KG1 (cell line): ENCODE measurements at regions not wholly inside any gene's neighbourhood (a gene's known extent, or its start where the extent isn't known, plus 50 kb on each side); places are given as distances from the start of the nearest gene placed in this dataset.

Experiments
- DNase-seq: peaks from one replicate; lab custom pipeline; 2025; lab: John Stamatoyannopoulos, UW

DNA sequence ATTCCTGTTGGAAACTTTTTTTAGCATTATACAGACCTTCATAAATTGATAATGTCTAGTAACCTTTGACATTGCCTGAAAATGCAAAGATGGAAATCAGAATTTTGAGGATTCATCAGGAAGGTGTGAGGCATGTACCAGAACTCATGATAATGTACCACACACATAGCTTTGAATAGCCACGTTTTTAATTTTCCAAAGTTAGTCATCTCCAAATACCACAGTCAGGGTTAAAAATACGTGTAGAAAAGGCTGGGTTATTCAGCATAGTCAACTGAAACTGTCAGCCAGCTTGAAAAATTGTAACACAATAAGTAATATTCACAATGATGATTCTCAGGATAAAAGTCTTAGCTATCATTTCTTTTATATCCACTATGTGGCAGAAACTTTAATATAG is 102.0 kb upstream of the THRB start:
- no peak for DNase-seq

GRCh38 chr3:24598695-24599470 is 104.2 kb upstream of the THRB start:
- DNase-seq: no peak

DNA sequence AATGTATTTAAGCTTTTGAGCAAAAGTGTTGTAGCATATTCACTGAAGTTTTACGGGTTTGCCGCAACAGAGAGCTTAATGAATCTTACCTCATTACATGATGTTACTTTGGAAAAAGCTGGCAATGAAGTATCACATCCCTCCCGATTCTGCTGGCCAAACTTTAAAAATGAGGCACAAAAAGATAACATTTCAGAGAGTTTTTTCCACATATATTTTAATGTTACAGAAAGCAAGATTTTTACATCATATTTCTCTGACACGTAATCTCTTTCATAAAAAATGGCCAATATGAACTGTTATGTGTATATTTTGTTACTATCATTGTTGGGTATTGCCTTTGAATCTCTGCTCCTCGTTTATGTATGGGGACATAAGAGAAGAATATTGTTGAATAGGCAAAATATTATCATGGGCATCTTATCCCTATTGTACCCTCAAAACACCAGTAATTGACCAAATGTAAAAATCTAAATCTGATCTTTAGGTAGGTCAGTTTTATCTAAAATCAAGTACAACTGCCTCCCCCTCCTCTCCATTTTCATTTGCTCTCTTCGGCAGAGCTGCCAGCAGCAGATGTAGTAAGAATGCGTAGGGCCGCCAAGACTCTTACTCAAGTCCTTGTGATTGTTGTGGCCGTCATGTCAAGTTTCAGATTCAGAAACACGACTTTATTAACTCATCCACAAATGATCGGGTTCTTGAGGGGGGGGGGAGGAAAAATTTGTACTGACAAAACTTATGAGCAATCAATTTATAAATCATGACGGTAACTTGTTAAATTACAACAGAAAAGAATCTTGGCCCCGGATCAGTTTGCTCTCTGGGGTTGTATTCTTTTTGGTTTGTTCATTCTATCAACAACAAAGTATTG is 106.7 kb upstream of the THRB start:
- DNase-seq: no peak

- DNase-seq: no peak
Observed at GRCh38 chr3:24604215-24604614, 109.6 kb upstream of the THRB start.

GRCh38 chr3:24605511-24606028 is 110.9 kb upstream of the THRB start:
- DNase-seq: no peak

DNA sequence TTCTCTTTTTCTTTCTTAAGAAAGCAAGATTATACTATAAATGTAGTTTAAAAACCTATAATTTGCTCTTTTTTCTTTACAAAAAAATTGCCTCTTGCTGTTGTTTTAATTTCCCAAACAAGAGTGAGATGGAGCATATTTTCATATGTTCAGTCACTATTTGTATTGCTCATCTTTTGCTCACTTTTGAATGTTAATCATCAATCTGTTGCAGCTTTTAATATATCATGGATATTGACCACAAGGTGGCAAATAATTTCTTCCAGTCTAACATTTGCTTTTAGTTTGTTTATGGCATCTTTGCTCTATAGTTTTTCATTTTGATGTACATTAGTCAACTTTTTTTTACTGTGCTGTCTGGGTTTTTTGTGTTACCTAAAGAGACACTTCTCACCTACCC is 112.6 kb upstream of the THRB start:
- DNase-seq: no peak

- no peak for DNase-seq
Observed at GRCh38 chr3:24608701-24609390, 114.2 kb upstream of the THRB start.

DNA sequence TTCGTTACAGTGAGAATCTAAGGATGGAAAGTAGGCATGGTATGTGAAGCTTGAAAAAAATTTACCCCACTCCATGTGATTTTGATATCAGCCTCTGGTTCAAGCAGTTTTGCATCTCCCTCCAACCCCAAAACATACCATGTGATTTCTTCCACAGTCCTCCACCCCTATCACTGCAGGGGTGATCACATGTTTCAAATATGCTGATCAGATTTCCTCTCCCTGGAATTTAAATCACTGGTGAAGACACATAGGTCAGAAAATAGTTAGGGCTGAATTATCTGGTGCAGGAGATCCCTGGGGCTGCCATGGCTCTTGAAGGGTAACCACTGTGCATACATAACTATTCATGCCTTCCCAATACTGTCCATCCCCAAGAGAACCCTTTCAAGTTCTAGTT is 119.7 kb upstream of the THRB start:
- DNase-seq: no peak

DNA sequence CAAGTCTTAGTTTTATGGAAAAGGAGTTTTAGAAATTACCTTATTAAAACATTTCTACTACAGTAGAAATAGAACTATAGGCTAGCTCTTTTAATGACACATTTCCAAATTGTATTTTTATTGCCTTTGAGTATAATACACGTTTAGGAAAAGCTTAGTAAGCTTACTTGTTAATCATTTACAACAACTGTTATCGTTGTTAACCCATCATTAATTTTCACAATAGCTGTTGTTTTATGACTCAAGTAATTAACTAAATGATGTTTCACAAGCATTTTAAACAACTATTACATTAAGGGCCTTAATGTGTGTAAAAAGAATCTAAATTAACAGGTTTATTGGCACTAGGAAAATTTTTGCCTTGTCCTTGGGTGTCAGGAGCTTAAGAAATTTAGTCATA is 120.5 kb upstream of the THRB start:
- no peak for DNase-seq

- DNase-seq: no peak
Observed at GRCh38 chr3:24616110-24616829, 121.6 kb upstream of the THRB start.

- DNase-seq: no peak
Observed at GRCh38 chr3:24622138-24622537, 127.5 kb upstream of the THRB start.

GRCh38 chr3:24622696-24623225 is 128.1 kb upstream of the THRB start:
- DNase-seq: no peak

DNA sequence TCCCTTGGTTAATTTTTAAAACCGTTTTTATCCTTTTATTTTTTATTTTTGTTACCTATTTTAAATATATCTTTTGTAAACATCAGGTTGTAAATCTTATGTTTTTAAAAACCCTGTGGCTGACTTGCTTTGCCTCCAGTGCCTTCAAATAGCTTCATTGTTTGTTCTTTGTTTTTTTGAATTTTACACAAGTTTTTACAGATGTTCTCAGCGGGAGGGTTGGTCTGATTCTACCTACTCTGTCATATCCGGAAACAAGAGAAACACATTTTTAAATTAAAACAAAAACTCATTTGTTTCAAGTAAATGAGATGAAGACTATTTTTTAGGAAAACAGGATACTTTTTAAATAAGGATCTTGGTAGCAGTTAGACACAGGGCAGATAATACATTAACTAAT is 129.0 kb upstream of the THRB start:
- DNase-seq: no peak

DNA sequence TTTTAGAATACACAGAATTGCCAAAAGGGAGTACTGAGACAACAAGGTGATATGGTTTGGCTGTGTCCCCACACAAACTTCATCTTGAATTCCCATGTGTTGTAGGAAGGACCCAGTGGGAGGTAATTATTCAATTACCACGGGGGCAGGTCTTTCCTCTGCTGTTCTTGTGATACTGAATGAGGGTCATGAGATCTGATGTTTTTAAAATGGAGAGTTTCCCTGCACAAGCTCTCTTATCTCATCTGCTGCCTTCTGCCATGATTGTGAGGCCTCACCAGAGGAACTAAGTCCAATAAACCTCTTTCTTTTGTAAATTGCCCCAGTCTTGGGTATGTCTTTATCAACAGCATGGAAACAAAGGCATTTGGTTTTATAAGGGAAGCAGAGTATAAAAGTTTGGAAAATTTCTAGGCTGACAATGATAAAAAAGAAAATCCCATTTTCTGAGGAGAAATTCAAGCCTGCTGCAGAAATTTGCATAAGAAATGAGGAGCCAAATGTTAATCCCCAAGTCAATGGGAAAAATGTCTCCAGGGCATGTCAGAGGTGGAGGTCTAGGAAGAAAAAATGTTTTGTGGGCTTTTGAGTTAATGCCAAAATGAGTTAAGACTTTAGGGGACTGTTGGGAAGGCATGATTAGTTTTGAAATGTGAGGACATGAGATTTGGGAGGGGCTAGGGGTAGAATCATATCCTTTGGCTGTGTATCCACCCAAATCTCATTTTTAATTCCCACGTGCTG is 130.5 kb upstream of the THRB start:
- DNase-seq: no peak

DNA sequence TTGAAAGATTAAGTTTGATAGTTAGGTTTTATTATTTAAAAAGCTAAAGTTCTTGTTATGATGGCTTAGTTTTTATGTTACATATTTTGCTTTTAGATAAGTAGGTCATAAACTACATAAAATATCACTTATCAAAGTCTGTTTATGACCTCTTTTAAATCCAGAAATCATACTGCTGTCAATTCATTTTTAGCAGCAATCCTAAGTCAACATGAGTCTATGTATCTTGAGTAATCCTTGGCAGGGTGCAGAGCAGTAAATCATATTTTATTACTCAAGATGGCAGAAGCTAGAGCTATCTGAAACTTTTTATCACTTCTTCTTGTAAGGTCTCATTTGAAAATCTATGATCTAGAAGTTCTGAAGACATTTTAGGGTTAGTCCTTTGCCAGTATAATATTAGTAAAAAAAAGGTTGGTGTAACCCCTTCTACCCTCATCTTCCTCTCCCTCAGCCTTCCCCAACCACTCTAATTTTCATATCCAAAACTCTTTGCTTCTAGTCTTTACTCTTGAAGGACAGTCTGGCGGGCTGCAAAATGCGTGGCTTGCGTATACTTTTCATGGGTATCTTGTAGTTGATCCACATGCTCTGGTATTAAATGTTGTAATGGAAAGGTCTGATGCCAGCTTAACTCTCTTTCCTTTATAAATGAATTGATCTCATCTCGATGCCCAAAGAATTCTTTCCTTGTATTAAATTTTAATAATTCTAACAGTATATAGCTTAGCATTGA is 134.0 kb upstream of the THRB start:
- DNase-seq: no peak

DNA sequence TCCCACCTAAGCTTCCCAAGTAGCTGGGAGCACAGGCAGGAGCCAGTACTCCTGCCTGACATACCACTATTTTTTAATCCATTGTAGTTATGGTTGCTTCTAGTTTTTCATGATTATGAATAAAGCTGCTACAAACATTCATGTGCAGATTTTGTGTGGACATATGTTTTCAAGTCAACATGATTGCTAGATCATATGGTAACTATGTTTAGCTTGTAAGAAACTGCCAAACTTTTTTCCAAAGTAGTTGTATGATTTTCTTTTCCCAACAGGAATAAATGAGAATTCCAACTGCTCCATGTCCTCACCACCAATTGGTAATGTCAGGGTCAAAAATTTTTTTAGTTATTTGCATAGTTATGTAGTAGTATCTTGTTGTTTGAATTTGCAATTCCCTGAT is 136.8 kb upstream of the THRB start:
- DNase-seq: no peak

GRCh38 chr3:24639061-24639460 is 144.4 kb upstream of the THRB start:
- DNase-seq: no peak

DNA sequence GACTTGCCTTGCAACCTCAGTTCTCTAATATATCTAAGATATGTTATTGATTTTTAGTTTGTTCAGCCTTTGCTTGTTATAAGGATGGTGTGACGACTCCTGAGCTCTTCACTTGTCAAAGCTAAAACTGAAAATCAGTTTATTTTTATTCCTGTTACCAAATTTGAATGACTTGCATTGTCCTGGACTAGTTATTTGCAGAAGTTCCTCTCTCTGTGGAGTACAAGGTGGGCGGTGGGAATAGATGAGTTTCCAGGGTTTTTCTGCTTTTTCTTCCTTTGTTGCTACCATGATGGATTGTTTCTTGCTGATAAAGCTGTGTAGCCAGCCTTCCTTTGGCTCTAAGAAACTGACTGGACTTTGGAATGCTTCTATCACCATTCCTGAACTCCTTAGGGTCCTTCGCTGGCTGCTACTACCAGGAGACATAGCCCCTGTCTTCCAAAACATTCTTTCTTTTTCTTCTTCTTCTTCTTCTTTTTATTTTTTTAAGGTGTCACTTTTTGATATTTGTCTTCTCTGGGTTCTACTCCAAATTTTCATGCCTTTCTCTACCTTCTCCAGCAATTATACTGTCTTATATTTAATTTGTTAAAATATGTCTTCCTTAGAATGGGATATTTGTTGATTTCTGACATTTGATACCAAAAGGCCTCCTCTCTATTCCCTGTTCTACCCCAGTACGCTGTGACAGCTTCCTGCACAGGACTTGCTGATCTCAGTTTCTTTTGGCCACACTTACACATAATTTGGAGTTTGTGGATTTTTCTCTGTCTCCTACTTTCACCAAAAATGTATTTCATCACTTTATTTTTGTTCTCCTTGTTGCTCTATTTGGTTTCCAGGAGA is 145.1 kb upstream of the THRB start:
- DNase-seq: no peak

DNA sequence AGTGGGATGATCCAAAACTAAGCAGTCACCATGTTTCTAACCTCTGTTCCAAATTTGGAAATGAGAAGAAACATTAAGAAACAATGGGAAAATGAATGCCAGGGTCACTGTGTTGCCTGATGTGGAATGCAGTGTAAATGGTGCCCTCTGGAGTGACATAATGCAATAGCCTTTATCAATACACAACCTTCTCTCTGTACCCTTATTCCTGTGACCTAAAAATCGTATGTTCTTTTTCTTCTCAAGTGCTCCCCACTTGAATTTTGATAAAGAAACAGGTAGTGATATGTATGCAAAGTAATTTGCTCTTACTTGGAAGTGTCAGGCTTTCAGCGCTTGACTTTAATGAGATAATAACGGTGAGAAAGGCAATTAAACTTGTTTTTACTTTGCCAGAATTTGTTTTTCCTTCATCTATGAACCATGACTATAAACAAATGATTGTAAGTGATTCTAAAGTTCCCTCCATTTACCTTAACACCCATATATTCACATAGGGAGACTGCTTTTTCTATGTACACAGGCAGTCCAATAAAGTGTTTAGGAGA is 145.8 kb upstream of the THRB start:
- DNase-seq: no peak
